A204.1 (cell line): ENCODE measurements at regions not wholly inside any gene's neighbourhood (a gene's known extent, or its start where the extent isn't known, plus 50 kb on each side); places are given as distances from the start of the nearest gene placed in this dataset.

ENCODE experiments used
- FAIRE-seq: peaks from 2 replicates; lab custom pipeline; 2012; peaks lifted over from hg19 to GRCh38; lab: Jason Lieb, UNC

DNA sequence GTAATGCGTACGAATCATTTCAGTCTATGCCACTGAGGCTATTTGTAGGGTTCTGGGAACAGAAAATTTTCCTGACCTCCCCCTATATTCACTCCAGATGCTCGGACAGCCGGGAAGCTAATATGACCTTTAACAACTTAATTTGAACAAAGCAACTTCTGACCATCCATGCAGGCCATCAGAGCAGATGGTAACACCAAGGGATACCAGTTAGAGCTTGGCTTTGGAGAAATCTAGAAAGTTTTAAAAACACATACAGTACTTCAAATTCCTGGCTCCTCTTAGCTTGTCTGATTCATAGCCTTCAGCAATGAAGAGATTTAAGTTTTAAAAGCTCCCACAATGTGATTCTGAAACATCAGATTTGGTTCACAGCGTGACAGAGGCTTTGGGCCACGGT is 257.3 kb downstream of the GPAM start:
- no peak for FAIRE-seq

DNA sequence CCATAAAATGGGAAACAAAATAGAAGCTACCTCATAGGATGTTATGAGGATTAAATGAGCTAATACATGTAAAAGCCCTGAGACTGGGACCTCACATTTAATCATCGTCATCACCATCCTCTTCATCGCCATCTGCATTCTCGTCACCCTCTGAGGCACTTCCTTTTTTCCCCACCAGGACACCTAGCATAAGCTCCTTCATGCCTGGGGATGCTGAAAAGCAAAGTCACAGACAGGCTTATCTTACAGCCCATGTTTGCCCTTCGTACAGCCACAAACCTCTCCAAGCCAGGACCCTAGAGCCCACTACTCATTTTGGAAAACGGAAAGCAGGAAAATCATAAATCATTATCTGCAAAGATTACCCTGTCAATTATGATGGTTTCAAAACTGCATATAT is 249.6 kb downstream of the GPAM start:
- no peak for FAIRE-seq

DNA sequence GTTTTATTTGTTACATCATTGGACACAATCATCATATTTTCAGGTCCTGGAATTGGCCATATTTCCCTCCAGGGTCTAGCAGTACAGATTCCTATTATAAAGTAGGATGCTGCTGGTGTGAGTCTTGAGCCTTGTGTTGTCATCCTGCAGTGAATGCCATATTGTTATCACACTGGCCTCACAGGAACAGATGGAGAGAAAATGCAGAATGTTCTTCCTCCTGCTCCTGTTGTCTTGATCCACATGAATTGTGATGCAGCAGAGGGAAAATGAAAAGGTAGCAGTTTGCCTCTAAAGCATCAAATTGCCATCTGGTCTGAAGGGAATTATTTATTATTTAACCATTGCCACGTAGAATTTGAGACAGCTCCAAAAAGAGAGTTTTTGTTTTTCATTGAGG is 248.6 kb downstream of the GPAM start:
- no peak for FAIRE-seq

DNA sequence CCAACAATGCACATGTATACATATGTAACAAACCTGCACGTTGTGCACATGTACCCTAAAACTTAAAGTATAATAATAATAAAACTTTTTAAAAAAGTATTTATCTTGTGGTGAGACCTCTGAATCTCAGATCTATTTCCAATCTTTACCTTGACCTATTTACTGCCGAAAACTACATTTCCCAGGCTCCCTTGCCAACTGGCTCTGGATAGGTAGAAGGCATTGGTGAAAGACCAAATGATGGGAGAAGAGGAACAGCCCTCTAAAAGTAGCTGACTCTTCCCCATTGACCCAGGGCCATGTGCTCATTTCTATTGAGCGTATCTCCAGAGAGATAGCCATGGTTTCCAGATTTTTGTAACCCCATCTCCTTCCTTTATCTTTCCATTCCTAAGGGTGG is 247.4 kb downstream of the GPAM start:
- no peak for FAIRE-seq

DNA sequence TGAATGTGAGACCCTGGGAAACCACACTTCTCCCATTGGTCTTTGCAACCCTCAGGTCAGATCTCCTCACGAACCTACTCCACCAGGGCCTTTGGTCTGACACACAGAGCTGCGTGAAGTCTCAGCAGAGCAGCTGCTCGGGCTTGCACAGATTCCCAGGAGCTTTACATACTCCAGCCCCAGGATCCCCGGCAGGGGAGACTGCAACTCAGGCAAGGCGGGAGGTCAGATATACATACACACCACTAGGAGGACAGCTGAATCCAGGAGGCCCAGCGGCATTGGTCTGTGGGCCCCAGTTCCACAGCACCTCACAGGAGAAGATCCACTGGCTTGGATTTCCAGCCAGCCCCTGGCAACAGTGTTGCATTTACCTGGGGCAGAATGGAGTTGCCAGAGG is 239.2 kb downstream of the GPAM start:
- no peak for FAIRE-seq

DNA sequence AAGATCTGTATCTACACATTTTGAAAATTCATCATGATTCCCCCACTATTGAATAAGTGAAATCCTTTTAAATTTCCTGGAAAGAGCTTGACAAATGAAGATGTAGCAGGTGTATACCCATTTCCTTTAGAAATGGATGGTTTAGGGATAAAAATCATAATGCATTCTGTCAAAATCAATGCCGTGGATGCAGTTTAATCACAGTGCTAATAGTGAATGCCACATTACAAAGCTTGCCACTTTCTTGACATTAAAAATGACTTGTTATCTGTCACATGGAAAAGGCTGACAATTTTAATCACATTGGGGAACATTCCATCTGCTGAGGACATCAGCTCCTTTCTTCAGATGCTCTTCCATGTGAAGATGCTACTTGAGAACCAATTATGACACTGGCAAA is 229.6 kb downstream of the GPAM start:
- FAIRE-seq: no peak

DNA sequence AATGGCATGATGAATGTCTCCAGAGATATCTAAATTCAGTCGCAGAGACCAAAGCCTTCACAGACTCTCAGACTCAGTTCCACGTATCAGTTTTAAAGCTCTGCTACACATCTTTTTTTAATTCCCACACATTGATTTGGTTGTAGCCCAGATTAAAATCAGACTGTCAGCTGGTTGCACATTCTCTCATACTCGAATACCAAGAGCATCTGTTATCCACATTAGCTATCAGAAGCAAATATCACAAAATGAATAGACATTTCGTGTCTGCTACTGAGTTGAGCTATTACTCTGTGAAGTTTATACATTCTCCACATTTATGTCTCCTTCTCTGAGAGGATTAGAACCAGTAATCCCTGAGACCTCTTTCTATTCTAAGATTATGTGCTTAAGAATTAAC is 229.2 kb downstream of the GPAM start:
- no peak for FAIRE-seq

DNA sequence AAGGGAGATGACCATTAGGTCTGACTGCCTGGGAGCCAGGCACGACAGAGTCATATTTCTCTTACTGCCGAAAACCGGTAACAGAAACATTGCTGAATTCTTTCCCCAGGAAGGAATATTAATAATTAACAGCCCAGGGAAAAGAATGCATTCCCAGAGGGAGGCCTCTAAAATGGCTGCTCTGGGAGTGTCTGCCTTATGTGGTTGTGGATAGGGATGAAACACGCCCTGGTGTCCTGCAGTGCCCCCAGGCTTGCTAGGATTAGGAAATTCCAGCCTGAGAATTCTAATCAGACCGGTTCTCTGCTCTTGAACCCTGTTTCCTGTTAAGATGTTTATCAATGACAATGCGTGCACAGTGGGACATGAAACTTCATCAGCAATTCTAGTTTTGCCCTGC is 226.7 kb downstream of the GPAM start:
- FAIRE-seq: no peak

DNA sequence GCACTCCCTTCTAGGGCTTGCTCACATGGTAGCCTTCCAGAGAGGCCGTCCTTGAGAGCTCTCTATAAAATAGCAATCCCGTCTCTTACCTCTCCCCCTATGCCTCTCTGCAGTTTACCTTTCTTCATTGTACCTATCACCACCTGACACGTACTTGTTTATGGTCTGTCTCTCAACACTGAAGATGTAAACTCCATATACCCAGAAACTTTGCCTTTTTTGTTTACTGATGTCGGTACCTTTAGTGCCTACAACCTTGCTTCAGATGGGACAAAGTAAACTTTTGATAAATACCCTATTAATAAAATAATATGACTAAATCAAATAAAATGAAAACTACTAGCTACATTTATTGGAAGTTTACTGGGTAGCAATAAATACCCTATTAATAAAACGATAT is 220.6 kb downstream of the GPAM start:
- FAIRE-seq: no peak

DNA sequence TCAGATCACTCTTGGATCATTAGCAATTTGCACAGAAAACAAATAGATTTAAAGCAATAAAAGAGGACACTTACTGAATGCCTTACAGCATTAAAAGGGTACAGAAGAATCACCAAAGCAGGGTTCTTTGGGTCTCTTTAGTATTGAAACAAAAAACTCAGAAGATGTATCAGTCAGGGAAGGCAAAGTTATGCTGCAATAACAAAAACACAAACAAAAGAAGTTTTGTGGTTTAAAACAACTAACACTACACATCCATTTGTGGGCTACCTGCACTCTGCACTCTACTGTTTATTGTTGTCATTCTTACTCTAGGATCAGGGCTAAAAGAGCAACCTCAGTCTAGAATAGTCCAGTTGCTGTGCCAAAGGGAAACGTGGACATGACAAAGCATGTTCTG is 216.4 kb downstream of the GPAM start:
- FAIRE-seq: no peak

DNA sequence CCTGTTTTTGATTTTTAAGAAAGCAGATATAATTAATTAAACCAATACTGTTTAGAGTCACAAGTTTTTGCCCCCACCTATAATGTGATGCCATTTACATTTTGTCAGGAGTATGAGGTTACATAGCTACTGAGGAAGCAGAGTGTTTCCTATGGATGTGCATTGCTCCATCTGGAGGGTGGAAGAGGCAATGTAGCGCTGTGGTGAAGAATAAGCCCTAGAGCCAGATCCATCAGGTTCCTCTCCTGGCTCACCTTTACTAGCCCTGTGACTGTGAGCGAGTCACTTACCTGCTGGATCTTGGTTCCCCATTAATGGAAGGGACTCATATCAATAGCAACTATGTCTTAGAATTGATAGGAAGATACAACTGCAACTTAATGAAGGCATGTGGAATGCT is 216.0 kb downstream of the GPAM start:
- FAIRE-seq: no peak

DNA sequence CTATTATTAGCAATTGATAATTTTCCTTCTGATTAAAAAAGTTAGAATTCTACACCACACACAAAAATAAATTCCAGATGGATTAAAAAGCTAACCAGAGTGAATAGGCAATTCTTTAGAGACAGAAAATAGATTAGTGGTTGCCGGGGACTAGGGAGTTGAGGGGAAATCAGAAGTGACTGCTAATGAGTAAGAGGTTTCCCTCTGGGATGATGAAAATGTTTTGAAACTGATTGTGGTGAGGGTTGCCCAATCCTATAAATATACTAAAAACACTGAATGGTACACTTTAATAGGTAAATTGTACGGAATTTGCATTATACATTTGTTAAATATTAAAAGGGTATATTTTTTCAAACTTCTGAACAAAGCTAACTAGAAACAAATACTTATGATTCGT is 214.9 kb downstream of the GPAM start:
- no peak for FAIRE-seq

DNA sequence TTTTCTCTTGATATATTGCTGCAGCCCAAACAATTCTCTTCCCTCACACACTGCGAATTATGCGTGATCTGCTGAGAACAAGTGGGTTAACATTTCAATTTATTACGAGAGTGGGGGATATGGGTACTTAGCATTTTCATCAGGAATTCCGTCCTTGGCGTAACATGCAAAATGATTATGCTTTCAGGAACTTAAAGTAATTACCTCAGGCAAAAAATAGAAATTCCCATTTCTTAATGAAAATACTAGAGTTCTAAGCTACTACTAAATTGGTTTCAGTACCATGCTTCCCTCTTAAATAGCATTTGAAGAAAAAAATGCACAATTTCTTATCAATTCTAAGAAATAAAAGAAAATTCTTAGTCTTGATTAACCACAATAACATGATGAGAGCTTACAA is 213.5 kb downstream of the GPAM start:
- FAIRE-seq: no peak

DNA sequence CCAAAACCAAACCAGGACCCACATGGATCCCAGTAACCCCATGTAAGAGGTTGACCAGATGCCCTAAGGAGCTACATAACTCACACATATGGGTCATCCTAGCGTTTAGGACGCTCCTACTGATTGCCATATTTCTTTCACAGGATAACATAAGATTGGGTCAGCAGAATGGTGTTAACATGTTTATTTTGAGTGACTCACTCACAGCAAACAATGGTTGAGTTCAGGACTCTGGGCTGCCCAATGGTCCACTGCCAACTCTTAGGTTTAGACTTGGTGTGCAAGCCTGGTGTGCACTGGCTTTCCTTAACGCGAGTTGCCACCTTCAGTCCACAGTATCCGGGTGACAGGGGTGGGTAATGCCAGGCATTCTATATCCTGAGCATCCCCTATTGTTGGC is 211.5 kb downstream of the GPAM start:
- no peak for FAIRE-seq

DNA sequence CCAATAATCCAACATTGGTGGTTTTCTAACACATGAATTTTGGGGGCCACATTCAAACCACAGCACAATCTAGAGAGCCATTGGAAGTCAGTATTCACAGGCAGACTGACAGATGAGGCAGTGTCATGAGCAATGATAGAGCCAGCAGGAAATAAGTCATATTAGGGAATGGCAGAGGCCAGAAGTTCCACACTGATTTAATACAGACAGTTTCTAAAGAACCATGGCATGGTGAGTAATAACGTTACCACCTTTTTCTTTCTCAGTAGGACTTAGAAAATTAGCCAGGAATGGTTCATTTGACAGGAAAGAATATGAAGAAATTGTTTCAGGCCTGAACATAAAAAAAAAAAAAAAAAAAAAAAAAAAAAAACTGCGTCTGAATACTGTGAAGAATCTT is 210.3 kb downstream of the GPAM start:
- FAIRE-seq: no peak

DNA sequence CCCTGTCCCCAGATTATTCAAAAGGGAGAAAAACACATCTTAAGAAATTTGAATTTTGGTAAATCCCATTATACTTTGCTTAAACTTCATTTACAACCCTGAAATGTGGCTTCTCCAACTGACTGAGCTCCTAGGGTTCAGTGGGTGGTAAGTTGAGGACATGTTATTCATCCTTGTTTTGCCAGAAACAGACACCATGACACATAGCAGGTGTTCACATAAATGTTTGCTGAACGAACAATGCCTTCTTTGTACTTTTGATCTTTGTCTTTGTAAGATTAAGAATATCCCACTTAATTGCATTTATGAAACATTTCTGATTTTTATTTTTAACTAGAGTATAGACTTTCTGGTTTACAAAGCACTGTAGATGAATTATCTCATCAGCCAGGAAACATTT is 209.7 kb downstream of the GPAM start:
- FAIRE-seq: no peak

DNA sequence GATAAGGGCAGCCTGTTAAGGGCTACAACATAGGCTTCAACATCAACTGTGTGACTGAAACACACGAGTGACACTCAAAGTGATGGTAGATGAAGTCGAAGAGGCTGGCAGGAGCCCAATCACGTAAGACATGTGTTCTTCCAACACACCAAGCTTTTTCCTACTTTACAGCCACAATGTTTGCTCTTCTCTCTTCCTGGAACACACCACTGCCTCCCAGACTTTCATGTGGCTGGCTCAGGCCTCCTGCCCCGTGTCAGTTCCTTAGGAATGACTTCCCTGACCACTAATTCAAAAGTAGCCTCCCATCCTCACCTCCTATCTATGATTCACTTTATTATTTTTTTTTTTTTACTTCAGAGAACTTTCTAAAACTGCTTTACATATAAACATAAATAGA is 209.2 kb downstream of the GPAM start:
- no peak for FAIRE-seq

DNA sequence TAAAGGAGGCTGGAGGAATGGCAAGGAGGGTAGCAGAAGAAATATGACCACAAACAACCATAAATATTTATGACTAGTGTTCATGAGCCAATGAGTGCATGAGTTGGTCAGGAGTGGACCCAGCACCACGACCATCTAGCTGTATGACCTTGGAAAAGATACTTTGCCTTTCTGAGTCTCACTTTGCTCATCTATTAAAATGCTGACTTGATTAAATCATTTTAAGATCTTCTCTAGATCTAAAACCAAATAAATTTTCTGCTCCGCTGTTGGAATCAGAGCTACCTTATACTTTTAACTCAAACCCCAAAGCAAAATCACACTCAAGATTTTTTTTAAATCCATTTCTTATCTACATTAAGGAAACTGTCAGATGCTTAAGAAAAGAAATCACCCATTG is 207.0 kb downstream of the GPAM start:
- no peak for FAIRE-seq

DNA sequence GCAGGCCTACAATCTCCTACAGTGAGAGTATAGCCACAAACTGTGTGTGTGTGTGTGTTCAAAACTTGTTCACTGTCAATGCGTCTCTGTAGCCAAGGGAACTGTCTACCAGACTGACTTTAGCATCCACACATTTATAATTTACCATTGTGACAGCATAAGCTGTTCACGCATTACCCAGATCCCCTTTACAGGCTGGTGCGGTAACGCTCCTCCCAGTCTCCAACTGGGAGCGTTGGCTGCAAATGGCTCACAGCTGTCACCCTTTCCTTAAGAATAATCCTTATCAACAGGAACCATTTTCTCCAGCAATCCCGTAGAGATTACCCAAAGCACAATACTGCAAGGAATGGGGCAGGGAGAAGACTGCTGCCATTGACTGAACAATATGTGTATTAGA is 199.5 kb downstream of the GPAM start:
- no peak for FAIRE-seq

DNA sequence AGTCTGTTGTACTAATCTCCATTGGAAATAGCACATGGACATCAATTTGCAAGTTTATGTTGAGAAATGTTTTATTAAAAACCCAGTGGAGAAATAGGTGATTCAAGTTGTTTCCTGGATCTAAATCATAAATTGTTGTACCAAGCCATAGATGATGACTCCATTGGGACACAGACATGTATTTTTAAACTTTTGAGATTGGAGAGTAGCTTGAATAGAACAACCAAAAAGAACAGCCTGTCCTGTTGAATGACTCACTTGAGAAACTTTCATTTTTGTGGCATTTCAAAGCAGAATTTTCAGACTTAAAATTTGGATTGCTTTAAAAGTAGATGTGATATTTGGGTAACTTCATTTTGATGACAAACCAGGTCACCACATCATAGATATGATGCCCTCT is 197.5 kb downstream of the GPAM start:
- FAIRE-seq: no peak

DNA sequence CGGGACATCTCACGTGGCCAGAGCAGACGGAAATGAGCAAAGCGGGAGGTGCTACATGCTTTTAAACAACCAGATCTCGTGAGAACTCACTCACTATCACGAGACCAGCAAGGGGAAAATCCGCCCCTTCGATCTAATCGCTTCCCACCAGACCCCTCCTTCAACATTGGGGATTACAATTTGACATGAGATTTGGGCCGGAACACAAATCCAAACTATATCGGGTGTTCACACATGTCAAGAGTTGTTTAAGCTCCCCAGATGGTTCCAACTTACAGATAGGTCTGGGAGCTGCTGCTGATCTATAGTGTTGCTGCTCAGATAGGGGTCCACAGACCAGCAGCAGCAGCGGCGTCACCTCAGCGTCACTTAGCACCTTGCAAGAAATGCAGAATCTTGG is 194.9 kb downstream of the GPAM start:
- FAIRE-seq: no peak

DNA sequence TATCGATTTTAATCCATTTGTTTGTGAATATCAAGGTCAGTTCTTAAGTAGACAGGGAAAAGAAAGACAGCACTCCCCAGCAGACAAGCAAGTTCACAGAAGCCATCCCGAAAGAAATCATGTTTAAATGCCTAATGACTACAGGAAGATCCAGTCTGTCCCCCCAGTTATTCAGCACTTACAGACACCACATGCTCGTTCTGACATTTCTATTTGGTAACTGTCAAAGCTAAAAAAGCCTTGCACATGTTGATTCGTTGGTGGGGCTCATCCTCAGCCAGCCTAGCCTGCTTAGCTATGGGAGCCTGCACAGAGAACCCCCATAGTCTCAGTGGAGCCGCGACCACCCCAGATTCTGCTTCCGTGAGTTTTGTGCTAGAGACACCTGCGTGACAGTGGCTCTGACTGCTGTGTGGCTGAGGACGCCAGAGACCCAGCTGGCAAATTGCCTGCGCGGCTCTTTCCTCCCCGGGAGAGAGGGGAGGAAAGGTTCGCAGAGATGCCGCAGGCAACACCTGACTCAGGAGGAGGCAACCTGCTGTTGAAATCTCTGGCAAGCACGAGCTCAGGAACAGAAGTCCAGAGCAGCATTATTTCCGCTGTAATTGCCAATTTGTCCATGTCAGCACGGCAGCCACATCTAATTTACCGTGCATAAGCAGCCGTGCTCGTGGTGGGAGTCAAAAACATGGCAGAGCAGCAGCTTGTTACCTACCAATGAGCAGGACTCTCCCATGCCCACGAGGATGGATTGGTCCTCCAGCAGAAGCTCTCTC is 194.2 kb downstream of the GPAM start:
- no peak for FAIRE-seq

DNA sequence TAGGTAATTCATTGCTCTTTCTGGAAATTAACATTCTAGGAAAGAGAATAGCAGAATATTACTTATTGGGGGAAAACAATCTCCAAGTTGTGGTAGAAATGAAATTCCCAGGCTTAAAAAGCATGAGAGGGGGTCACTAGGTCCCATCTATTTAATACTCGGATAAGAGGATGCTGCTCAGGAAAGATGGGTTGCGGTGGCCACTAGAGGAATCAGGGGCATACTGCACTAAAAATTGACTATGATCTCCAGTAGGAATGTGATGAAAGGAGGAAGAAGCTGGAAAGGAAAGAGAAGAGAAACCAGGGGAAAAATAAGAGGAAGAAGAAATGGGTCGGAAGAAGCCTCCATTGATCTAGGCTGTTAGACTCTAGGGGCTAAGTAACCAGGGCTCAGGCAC is 192.8 kb downstream of the GPAM start:
- no peak for FAIRE-seq

DNA sequence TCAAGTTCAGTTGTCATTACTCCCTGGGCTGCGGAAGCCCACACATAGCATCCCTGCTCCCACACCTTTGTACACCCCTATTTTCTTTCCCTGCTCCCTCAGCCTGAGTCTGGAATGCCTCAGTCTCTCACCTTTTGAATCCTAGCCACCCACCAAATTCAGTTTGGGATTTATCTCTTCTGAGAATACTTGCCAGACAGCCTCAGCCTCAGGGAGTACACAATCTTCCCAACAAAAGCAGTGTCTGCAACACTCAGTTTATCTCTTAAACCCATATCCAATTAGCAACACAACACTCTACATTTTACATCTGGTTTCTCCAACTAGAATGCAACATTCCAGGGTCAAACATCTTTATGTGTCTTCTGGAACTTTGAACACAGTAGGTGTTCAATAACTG is 190.2 kb downstream of the GPAM start:
- FAIRE-seq: no peak

DNA sequence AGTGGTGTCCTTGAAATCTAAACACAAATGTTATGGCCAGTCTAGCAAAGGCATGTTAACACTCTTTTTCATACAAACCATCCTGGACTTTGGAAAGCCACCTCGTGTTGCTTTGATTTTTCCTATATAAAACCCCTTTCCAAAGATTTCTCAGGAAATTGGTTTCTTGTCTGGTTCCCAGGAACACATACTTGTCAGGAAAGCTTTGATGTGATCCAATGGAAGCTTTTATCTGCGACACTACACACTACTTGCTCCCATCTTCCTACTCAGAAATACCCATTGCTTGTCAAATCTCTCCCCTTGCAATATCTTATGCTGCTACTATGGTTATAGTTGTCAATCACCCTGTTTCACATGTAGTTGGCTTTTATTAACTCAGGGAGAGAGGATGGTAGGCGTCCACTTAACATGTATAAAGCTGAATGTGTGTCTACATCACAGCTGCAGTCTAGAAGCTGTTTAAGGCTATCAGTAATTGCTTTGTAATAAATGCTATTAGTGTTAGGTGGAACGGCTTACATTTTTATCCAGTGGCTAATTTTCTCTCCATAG is 189.6 kb downstream of the GPAM start:
- no peak for FAIRE-seq
